ENCODE measurements at regions not wholly inside any gene's neighbourhood (a gene's known extent, or its start where the extent isn't known, plus 50 kb on each side); places are given as distances from the start of the nearest gene placed in this dataset.

DNA sequence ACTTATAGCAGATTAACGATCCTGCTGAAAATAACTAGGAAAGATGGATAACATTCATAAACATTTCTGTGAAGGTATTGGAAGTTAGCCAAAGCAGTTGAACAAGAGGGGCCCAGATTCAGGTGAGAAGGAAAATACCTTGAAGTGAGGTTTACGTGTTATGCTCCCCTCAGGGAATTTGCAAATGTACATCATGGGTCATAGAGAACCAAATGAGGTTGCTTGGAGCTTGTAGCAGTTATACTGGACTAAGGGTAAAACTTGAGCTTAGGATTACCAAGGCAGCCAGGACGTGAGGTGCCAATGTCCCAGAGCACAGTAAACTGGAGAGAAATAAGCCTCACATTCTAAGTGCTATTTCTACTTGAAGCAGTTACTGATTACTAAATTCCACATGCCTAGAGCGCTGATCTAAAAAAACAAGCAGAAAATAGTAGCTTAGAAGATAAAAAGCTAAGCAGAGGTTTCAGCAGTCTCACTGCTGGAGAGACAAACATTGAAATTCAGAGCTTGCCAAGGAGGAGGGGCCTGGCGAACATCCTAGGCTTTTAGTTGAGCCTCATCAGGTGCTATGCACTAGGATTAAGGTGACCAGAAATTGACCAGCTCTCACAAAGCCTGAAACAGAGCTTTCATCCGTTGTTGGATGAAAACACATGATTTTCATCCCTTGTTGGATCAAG is 136.7 kb upstream of the FAM20A start:
- DNase-seq: no peak

DNA sequence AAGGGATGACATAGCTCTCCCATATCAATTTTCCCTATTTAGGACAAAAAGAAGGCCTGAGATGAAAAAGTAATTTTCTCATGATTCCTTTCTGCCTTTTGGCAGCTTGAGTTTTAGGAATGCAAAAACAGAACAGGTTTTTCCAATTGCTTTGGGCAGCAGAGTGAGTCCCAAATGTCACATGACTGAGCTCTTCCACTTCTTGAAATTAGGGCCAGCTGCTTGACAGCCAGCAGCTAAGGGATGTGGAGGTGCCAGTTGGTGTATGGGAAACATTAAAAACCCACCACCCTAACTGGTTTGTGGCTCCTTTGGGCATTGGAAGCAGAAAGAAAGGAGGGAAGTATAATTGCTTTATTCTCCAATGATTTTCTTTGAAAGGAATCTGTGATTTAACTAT is 133.8 kb upstream of the FAM20A start:
- DNase-seq: no peak

DNA sequence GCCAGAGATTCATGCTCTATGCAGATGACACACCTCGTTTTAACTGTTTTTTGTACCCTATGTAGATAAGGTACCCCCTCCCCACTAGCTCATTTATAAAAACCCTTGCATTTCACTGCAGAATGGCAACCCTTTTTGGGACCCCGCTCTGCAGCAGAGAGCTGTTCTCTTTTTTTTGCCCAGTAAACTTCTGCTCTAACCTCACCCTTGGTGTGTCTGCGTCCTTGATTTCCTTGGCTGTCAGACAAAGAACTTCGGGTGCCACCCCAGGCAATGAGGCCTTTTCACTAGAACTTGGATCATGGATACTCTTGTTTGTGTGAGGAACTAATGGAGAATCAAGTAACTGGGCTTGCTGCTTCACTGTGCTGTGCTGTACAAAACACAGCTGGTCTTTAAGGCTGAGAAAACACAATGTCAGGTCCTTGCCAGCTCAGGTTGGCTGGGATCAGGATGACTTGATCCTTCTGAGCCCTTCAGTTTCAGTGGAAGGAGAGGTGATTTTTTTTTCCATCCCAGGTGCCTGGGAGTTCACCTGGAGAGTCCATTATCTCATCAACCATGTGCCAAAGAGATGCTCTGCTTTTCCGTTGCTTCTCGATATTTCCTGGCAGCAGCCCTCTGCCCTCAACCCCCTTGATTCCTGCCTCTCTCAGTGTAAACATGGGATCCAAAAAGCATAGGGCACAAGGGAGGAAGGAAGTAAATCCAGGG is 133.2 kb upstream of the FAM20A start:
- no peak for DNase-seq

DNA sequence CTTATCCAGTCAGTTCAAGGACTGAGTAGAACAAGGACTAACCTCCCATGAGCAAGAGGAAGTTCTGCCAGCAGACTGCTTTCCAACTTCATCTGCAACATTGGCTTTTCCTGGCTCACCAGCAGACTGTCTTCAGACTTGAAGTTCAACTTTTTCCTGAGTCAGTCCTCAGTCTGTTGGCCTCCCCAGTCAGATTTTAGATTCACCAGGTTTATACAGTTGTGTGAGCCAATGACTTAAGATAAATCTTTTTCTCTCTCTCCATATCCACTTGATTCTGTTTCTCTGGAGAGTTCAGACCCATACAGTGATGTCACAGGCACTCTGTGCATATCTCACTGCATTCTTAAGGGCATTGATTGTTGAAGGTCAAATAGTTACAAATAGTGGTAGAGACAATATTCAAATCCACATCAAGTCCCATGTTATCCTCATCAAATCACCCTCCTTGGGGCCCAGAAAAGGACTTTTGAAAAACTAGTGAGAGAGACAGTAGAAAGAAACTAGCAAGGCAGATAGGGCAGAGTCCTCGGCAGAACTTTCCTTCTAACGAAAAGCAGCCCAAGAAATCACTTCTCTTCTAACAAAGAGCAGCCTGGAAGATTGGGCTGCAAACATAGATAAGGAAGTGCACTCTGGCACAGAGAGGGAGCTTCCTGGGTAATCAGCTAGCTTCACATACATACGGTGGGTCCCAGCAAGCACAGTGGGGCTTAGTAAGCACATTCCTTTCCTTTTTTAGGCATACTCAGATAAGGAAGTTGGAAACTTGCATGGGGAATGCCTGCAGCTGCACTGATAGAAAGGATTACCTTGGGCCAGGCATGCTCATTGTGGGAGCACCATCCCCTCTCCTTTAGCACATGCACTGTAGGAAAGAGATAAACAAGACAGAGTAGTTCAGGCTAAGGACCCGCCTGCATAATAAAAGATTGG is 132.3 kb upstream of the FAM20A start:
- DNase-seq: no peak

DNA sequence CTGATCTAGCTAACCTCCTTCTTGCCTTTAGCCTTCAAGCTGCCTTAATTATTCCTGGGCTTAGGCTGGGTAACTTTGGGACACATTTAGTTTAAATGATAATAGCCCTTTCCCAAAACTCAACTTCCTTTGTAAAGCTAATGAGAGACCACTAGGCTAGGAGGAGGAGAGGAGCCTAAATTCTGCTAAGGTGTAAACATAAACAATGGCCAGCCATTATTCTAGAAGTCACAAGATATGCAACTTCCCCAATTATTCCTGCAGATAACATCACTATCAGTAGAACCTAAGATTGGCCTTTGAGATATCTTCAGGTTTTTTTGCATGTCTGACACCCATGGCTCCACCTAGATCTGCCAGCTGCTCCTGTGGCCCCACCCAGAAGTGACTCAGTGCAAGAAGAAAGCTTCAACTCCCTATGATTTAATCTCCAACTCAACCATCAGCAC is 131.2 kb upstream of the FAM20A start:
- no peak for DNase-seq

DNA sequence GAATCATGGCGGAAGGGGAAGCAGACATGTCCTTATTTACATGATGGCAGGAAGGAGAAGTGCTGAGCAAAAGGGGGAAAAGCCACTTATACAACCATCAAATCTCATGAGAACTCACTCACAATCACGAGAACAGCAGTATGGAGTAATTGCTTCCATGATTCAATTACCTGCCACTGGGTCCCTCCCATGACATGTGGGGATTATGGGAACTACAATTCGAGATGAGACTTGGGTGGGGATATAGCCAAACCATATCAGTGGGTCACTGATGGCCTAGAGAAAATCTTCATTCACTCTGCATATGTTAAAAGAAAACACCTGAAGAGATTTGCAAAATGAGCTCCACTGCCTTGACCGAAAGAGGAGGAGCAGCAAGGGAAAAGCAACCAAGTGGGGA is 130.3 kb upstream of the FAM20A start:
- DNase-seq: no peak

DNA sequence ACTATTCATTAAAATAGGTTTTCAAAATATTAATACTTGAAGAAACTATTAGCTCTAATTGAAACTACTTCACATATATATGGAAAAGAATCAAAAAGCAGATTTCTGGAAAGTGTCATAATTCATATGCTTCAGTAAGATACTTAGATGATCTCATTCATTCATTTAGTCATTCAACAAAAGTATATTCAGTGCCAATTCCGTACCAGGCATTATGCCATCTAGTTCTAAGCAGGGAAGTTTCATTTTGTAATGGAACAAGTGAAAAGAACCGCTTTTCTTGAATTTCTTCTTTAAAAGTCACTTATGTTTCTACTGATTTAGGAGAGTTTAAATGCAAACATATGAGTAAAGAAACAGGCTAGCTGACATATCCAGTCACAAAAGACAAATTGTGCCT is 118.3 kb upstream of the FAM20A start:
- no peak for DNase-seq

DNA sequence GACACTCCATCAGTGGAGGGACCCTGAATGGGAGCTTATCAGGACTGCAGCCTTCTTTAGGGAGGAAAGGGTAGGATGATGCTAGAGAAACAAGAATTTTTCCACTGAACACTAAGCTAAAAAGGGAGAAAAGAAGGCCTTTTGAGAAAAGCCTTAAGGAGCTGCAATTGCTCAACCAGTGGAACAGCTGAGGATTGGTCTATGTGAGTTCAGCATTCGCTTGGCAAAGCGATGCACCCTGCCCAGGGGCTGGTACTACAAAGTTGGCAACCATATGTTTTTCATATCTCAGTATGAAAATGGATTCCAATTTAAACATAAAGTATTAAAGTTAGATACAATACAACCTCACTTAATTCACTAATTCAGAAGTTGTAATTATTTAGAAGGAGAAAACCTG is 117.8 kb upstream of the FAM20A start:
- no peak for DNase-seq

DNA sequence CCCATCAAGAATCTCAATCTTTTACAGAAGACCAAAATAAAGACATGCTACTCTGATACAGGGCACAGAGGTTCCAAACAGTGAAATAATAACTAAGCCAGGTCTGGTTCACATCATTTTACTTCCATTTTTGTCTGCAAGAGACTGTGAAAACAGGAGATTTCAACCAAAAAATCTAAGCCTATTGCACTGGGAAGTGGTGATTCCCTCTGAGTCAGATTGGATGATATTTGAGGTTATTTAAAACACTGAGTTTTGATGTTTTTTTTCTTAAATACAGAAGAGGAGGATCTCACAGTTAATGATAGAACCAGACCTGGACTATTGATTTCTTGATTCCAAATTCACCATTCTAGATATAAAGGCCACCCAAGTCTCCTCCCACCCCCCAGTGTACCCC is 117.3 kb upstream of the FAM20A start:
- no peak for DNase-seq

DNA sequence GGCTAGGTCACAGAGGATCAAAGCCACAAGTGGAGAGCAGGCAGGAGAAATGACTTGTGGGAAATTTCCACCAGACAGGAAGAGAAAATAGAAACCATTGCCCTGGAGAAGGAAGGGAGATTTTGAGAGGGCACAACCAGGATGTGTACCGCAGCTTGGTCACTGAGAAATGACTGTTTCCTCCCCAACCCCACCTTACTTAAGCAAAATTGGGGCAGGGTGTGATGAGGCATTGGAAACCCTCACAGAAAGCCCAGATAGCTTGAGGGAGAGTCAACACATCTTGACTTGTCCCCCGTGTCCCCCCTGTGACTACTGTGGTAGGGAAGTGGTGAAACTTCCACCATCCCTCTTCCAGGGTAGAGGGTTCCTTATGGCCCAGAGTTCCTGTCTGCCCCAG is 113.5 kb upstream of the FAM20A start:
- no peak for DNase-seq

DNA sequence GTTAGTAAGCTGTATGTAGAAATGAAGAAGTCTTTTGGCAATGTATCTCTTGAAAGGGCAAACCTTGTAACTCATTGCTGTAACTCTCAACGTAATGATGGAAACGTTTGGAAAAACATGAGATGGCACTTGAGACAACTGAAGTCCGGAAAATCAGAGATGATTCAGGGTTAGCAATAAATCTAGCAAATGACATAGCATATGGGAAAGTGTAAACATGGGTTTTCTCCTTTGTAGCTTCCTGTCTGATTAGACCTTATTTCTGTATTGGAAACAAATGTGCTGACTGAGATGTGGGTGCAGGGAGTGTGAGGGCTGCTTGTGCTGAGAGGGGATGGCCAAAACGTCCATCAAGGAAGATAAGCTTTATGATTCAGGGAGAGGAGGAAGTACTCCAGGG is 110.7 kb upstream of the FAM20A start:
- no peak for DNase-seq

DNA sequence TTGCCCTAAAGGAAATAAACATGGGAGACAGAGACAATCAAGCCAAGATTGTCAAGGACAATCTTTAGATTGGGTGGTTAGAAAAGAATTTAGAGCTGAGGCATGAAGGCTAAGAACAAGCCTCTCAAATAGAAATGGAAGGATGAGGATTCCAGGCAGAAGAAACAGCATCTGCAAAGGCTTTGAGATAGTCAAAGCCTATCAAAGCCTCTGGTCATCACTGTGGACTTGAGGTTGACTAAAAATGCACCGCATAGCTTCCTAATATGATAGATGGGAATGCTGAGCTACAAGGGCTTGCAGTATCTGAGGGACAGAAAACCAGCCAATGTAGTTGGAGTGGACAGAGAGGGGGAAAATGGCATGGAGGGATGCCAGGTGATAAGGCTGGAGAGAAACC is 109.8 kb upstream of the FAM20A start:
- no peak for DNase-seq

DNA sequence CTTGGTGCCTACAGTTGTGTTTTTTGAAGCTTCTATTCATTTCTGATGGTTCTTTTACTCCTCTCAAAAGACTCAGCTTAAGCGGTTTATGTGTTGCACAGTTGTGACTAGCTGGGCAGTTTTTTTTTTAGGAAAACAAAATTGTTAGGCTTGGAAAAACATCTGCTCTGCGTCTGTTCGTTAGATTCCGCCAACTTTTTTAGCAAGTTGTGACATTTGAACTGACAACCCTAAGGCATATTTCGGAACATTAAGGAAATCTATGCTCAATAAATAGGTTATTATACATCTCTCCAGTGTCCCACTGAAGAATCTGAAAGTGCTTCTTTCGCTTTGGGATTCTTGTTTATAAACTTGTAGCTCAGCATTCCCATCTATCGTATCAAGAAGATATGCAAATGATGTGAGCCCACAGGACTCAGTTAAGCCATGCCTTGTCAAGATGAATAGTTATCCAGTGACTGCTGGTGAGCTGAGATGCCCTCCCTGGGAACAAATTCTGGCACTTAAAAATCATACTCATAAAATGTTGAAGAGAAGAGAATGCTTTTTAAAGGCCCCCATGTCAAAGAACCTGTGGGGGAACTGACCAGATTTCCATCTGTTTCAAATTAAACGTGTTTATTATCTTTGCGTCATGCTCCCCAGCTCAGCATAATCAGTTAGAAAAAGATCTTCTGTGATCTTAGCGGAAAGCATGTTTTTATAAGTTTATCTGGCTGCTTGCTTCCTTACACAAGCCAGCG is 109.0 kb upstream of the FAM20A start:
- no peak for DNase-seq

DNA sequence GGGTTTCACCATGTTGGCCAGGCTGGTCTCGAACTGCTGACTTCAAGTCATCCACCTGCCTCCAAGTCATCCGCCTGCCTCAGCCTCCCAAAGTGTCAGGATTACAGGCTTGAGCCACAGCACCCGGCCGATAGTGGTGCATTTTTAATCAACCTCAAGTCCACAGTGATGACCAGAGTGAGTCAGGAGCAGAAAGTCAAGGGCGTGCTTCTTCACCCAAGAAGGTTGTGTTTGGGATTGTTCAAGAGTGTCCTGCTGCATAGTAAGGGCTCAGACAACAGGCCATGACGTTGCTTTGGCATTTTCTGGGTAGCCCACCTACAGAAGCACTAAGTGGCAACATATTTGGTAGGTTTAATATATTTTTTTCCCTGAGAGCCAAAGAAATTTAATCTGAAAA is 108.3 kb upstream of the FAM20A start:
- no peak for DNase-seq

DNA sequence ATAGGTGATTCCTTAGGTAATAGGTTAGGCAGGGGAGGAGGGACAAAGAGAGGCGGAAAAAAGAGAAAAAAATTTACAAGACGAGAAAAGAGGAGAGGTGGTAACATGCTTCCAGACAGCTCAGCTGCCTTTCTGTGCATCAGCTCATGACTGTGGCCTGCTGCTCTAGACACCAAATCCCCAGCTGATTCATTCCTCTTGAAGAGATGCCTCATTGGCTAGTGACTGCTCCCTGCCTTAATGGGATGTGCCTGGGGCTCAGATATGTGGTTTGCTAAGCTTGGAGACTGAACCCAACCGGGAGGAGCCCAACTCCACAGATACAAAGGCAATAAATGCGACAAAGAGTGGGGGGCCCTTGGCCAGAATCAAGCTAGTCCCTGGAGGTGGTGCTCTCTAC is 105.9 kb upstream of the FAM20A start:
- no peak for DNase-seq

DNA sequence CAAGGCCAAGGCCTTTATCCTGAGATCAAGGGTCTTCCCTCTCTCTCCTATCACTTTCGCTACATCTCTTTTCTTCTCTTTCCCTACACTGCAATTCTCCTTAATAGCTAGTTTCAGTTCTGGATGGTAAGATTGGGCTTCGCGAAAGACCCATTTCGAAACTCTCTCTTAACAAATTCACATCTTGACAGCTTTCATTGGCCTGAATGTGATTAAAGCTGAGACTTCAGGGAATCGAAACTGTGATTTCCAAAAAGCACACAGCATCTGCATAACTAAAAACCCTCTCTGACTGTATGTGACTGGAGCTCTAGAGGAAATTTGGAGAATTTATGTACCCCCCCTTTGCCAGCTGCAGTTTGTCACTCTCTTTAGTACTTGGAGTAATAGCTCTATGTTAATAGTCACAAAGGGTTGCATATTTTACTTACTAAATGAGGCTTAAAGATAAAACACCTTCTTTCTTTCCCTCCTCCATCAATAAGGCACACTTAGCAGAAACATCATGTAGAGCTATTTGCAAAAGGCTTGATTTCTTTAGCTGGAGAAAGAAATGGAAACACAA is 105.3 kb upstream of the FAM20A start:
- DNase-seq: no peak

DNA sequence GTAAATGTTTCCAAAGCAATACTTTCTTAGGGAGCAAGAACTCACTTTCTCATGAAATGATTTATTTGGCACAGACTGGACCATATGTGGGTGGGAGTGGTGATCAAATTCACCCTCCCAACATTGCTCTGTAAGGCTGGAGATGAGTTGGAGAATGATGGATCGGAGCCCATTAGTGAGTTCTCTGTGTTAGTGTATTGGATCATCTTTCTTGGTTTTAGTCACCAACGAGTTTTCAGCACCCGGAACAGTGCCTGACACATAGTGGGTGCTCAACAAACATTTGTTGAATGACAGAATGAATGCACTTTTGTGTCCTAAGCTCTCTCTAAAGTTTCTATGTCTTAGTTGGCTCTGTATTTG is 104.5 kb upstream of the FAM20A start:
- no peak for DNase-seq

DNA sequence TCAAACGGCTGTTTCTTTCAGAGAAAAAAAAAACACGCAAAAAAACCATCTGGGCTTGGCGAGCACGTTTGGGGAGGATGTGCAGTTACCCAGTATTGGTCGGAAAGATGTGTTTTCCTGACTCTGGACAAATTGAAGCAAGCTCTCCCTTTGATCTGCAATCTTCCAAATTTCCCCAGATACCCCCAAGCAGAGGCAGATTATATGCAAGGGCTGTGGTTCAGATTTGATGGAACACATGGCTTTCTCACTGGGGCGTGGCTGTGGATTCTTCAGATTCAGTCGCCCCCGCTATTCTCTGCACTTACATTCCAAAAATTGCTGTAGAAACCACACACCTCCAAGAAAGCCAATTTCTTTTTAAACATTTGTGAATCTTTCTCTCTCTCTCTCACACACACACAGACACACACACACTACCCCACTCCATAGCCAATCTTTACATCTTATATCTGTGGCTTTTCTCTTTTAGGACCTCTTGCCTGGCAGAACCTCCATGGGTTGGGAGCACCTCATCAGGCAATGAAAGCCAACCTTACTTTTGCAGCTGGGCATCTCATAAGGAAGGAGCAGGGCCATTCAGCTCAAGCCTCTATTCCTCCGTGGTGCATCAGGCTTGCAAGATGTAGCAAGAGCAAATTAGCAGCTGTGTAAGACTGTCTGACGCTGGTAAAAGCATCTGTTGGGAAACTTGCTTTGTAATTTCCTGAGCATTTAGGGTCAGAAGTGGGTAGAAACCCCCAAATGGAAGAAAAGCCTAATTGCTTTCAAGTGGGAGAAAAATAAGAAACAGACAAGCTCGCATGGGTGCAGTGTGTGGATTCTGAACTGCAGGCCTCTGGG is 103.9 kb upstream of the FAM20A start:
- no peak for DNase-seq

DNA sequence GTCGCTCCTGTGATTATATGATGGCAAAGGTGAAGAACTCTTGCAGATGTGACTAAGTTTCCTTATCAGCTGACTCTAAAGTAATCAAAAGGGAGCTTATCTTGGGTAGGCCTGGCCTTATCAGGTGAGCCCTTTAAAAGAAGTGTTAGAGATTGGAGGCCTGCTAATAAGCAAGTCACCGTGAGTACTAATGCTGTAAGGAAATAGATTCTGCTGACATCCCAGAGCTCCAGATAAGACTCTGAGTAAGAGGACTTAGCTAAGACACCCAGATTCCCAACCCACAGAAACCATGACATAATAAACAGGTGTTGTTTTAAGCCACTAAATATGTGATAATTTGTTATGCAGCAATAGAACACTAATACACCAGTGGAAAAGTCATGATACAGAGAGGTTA is 99.9 kb upstream of the FAM20A start:
- no peak for DNase-seq

DNA sequence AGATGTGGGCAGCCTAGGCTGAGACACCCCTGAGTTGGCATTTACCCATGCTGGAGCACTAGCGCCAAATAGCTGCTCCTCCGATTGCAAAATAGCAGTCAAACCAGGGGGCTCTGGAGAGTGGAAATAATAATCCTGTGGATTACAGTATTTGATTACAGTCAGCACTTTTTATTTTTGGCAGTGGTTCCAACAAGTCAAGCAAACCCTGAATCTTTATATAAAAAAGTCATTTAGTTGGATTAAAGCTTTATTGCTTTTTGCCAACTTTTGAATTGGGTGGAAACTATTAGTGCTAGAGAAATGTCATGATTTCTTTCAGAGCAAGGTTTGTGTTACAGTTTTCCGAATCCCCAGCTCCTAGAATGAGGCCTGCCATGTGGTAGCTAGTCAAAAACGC is 99.3 kb upstream of the FAM20A start:
- no peak for DNase-seq

DNA sequence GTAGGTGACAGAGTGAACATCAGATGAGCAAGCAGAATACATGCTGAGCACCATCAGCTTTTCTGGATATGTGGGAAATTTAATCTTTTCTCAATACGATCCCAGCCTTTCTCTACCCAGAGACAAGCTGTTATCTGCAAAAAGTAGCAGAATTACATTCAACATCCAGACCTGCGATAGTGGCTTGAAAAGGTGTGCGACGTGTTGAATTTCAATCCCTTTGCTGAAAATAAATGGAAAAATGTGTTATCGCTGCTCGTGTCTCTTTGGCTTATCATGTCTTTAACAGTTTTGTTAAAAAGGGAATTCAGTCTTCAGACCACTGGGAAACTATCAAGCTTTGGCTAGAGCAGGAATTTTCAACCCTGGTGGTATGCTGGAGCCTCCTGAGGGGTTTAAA is 98.8 kb upstream of the FAM20A start:
- DNase-seq: no peak

DNA sequence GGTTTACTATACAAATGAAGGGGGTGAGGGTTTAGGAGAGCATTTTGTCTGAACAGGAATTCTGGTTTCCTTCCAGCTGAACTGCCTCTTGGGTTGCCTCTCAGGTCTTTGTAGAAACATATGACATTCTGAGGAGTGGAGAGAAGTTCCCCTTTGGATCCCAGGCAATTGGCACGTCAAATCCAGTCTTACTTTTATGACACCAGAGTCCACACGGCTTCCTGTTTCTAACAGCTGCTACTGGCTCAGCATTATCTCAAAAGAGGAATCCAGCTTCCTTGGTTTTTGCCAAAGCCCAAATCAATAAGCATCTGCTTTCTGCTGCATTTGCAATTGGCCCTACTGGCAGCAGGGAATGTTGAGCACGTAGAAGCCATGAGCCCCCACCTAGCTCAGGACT is 97.6 kb upstream of the FAM20A start:
- DNase-seq: no peak

Measured in NCI-H1694 (cell line).